Epithelial cell of proximal tubule (primary cell): ENCODE measurements at regions not wholly inside any gene's neighbourhood (a gene's known extent, or its start where the extent isn't known, plus 50 kb on each side); places are given as distances from the start of the nearest gene placed in this dataset.

Experiments
- DNase-seq: peaks from one replicate; pipeline ENCODE4 v3.0.0-alpha.2; 2011; ENCODE audit warnings: low read depth
- H3K4me3 ChIP-seq: 2 replicates; pipeline ENCODE4 v1.5.1; 2011; ENCODE audit warnings: low read depth, mild to moderate bottlenecking, low read length
- CTCF ChIP-seq: conservative IDR thresholded peaks from 2 replicates; pipeline ENCODE4 v1.5.1; 2012; ENCODE audit warnings: low read depth, mild to moderate bottlenecking, low read length

- no peak for TF ChIP-seq CTCF
- H3K4me3 ChIP-seq, result no peak overlapping the region
- DNase-seq, result no peak
These were observed 303.6 kb upstream of the FERMT1 start for GRCh38 chr20:6426287-6426891.

- H3K4me3 ChIP-seq, result no peak overlapping the region
- no peak for TF ChIP-seq CTCF
- no peak for DNase-seq
These were observed 298.8 kb upstream of the FERMT1 start for GRCh38 chr20:6421321-6422248.

GRCh38 chr20:6420336-6420735, 297.5 kb upstream of the FERMT1 start:
- no peak for TF ChIP-seq CTCF
- no peak for DNase-seq
- no peak overlapping the region for H3K4me3 ChIP-seq

GRCh38 chr20:6418732-6419131, 295.9 kb upstream of the FERMT1 start:
- no peak for TF ChIP-seq CTCF
- no peak for DNase-seq
- H3K4me3 ChIP-seq, result no peak overlapping the region

- no peak overlapping the region for H3K4me3 ChIP-seq
- TF ChIP-seq CTCF, result no peak
- no peak for DNase-seq
These were observed 293.5 kb upstream of the FERMT1 start for GRCh38 chr20:6416371-6416770.

GRCh38 chr20:6411651-6412050, 288.8 kb upstream of the FERMT1 start:
- no peak overlapping the region for H3K4me3 ChIP-seq
- DNase-seq, result no peak
- TF ChIP-seq CTCF, result no peak
